ENCODE measurements at regions not wholly inside any gene's neighbourhood (a gene's known extent, or its start where the extent isn't known, plus 50 kb on each side); places are given as distances from the start of the nearest gene placed in this dataset.

DNA sequence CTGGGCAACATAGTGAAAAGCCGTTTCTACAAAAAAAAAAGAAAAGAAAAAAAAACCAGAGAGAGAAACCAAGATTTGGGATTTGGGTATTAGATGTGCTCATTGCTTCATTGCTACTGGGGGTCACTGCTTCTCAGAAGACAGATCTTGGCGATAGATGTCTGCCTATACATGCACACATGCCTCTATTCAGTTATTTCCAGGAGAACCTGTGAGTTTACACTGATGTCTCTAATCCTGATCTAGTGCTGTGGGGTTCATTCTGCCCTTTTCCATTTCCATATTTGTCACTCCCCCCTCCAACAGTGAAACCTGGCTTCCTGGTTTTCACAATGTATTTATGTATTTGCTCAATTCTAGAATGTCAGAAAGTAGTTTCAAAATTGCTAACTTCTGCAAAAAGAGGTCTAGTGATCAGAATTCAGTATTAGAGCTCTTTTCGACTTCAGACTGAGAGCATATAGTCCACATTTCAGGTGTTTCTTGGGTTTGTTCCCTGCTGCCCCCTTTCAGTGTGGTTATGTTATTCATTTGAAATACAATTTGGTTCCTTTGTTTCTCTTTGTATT is 111.0 kb downstream of the SLC25A47 start:
- no peaks in the 10 kb centered on the region for H3K27me3 ChIP-seq (ENCODE audit: low read depth, low read length)
- no peaks in the 10 kb centered on the region for H3K9me3 ChIP-seq (ENCODE audit: control insufficient read depth in 1 of 2, low read length in 2 of 2)
- H3K36me3 ChIP-seq (ENCODE audit: control insufficient read depth in 1 of 2, insufficient read depth in 2 of 2, low read length in 2 of 2): no peaks in the 10 kb centered on the region
- H3K4me3 ChIP-seq (ENCODE audit: low read depth in 1 of 2, low read length in 2 of 2): no peak overlapping the region
- H3K4me1 ChIP-seq (ENCODE audit: control insufficient read depth in 1 of 2, insufficient read depth in 2 of 2, low read length in 2 of 2): peaks cover 0 to 4% of the 10 kb centered on the region in 2 donors
- no peak overlapping the region for H3K27ac ChIP-seq (ENCODE audit: low read length)

DNA sequence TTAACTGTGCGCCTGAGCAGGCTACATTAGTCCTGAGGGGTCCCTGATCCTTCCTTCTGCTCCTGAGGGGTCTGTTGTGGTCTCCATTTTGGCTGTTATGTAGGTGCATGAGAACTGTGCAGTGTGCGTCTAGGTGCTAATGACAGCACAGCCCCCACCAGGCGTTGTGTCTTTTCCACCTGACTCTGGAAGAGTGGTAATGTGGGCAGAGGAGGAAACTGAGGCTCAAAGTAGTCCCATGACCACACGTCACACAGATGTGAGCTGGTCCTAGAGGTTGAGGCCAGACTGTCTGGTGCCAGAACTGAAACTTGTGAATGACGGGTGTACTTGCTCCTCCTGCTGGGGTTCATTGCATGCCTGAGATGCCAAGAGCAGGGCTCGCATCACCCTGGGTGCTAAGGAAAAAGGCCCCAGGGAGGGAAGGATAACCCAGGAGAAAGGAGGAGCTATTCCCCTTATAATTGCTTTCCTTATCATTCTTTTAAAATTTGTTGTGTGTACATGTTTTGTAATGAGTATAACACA is 111.8 kb downstream of the SLC25A47 start:
- Histone ChIP-seq H3K9me3 (ENCODE audit: control insufficient read depth in 1 of 2, low read length in 2 of 2) (no peaks in the 10 kb centered on the region), H3K36me3 (ENCODE audit: control insufficient read depth in 1 of 2, insufficient read depth in 2 of 2, low read length in 2 of 2) (no peaks in the 10 kb centered on the region), H3K4me3 (ENCODE audit: low read depth in 1 of 2, low read length in 2 of 2) (no peak overlapping the region), H3K27me3 (ENCODE audit: low read depth, low read length) (no peaks in the 10 kb centered on the region), H3K4me1 (ENCODE audit: control insufficient read depth in 1 of 2, insufficient read depth in 2 of 2, low read length in 2 of 2) (peaks cover 0 to 4% of the 10 kb centered on the region in 2 donors), H3K27ac (ENCODE audit: low read length) (no peak overlapping the region)

DNA sequence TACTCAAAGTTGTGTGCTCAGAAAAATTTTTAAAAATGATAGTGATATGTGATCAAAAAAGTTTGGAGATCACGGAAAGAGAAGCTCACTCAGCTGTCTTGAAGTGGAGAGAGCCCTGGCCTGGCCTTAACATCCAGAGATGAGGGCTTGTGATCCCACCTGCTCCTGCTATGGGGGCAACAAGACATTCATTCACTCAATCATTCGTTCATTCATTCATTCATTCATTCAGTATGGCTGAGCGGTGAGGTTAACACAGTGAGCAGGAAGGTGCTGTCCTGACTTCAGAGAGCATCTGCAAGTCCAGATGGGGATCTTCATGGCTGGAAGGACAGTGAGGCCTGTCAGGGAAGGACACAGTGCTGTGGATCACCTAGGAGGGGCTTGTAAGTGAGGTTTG is 112.3 kb downstream of the SLC25A47 start:
- no peaks in the 10 kb centered on the region for H3K36me3 ChIP-seq (ENCODE audit: control insufficient read depth in 1 of 2, insufficient read depth in 2 of 2, low read length in 2 of 2)
- no peaks in the 10 kb centered on the region for H3K27me3 ChIP-seq (ENCODE audit: low read depth, low read length)
- no peak overlapping the region for H3K27ac ChIP-seq (ENCODE audit: low read length)
- no peak overlapping the region for H3K4me3 ChIP-seq (ENCODE audit: low read depth in 1 of 2, low read length in 2 of 2)
- H3K4me1 ChIP-seq (ENCODE audit: control insufficient read depth in 1 of 2, insufficient read depth in 2 of 2, low read length in 2 of 2): peaks cover 0 to 7% of the 10 kb centered on the region in 2 donors
- H3K9me3 ChIP-seq (ENCODE audit: control insufficient read depth in 1 of 2, low read length in 2 of 2): no peaks in the 10 kb centered on the region

DNA sequence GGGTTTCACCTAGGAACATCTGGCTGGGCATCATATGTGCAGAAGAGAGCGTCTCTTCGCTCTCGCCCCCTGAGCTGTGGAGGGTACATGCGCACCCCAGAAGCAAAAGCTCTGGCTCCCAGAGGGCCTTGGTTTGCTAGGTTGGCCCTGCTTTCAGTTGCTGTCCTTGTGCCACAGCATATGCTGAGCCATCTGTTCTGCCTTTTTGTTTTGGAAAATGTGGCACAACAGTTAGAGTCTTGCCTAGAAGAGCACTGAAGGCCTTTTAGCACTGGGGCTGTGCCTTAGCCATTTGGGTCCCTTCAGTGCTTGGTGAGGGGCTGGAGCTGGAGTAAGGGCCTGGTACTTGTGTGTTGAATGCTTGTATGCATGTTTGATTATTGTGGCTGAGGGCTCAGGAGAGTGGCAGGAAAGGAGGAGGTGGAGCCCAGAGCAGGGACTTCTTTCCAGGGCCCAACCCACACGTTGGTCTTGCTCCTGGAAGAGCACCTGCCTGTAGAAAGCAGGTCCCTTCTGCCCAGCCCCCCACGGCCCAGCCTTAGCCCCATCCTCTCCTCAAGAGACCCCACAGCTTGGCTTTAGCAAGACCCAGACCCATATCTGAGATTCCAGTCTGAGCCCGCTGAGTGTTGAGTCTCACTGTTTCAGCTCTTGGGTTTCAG is 113.7 kb downstream of the SLC25A47 start:
- H3K36me3 ChIP-seq (ENCODE audit: control insufficient read depth in 1 of 2, insufficient read depth in 2 of 2, low read length in 2 of 2): no peaks in the 10 kb centered on the region
- H3K27ac ChIP-seq (ENCODE audit: low read length): no peak overlapping the region
- no peaks in the 10 kb centered on the region for H3K27me3 ChIP-seq (ENCODE audit: low read depth, low read length)
- H3K4me3 ChIP-seq (ENCODE audit: low read depth in 1 of 2, low read length in 2 of 2): no peak overlapping the region
- H3K9me3 ChIP-seq (ENCODE audit: control insufficient read depth in 1 of 2, low read length in 2 of 2): no peaks in the 10 kb centered on the region
- H3K4me1 ChIP-seq (ENCODE audit: control insufficient read depth in 1 of 2, insufficient read depth in 2 of 2, low read length in 2 of 2): peaks cover 0 to 8% of the 10 kb centered on the region in 2 donors

DNA sequence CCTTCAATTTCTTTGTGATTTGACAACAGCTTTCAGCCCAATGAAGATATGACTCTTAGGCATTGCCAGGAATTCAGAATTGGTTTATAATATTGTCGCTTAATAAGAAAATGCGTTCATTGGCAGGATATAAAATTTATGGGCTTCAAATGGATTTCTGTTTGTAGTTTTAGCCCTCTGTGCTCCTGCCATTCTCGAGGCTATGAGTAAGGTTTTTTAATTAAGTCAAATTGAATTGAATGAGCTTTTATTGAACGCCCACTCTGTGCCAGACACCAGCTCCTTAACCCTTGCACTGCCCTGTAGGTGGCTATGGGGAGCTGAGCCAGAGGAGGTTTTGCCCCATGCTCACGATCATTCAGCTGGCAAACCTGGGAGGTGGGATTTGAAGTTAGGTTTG is 115.1 kb downstream of the SLC25A47 start:
- H3K9me3 ChIP-seq (ENCODE audit: control insufficient read depth in 1 of 2, low read length in 2 of 2): no peaks in the 10 kb centered on the region
- H3K4me3 ChIP-seq (ENCODE audit: low read depth in 1 of 2, low read length in 2 of 2): no peak overlapping the region
- no peak overlapping the region for H3K27ac ChIP-seq (ENCODE audit: low read length)
- no peaks in the 10 kb centered on the region for H3K36me3 ChIP-seq (ENCODE audit: control insufficient read depth in 1 of 2, insufficient read depth in 2 of 2, low read length in 2 of 2)
- no peaks in the 10 kb centered on the region for H3K27me3 ChIP-seq (ENCODE audit: low read depth, low read length)
- peaks cover 0 to 8% of the 10 kb centered on the region in 2 donors for H3K4me1 ChIP-seq (ENCODE audit: control insufficient read depth in 1 of 2, insufficient read depth in 2 of 2, low read length in 2 of 2)

DNA sequence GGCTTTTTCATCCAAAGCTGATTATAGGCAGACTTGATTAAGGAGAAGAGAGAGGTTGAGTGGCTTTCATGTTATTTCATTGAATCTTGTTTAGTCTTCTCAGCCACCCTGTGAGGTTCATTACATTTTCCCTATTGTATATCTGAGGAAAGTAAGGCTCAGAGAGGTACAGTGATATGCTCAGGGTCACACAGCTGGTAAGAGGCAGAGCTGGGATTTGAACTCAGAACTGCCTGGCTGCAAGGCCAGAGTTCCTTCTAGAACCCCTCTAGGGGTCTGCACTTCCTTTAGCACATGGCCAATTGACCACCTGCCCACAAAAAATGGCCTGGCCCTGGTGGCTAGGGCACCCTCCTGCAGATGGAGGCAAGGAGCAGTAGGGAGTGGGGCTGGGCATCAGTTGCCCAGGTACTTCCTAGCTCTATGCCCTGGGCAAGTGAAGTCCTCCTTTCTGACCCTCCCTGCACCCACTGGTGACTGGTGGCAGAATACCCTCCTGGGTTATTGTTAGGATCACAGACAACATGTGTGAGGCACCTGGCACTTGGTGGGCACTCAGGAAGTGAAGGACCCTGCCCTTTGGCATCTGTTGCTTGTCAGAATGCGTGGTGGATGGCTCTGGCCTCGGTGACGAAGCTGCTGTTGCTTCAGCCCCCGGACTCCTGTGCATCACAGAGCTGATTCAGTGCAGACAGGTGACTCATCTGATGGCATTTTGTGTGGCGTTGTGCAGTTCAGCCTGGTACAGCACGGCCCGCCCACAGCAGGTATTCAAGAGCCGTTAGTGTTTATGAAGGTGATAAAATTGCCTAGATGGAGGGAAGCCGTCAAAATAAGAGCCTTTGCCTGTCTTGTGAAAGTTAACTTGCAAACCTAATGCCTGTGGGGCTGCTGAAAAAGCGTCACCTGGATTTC is 115.8 kb downstream of the SLC25A47 start:
- Histone ChIP-seq H3K27me3 (ENCODE audit: low read depth, low read length) (no peaks in the 10 kb centered on the region), H3K36me3 (ENCODE audit: control insufficient read depth in 1 of 2, insufficient read depth in 2 of 2, low read length in 2 of 2) (no peaks in the 10 kb centered on the region), H3K4me3 (ENCODE audit: low read depth in 1 of 2, low read length in 2 of 2) (no peak overlapping the region), H3K27ac (ENCODE audit: low read length) (no peak overlapping the region), H3K4me1 (ENCODE audit: control insufficient read depth in 1 of 2, insufficient read depth in 2 of 2, low read length in 2 of 2) (peaks cover 0 to 8% of the 10 kb centered on the region in 2 donors), H3K9me3 (ENCODE audit: control insufficient read depth in 1 of 2, low read length in 2 of 2) (no peaks in the 10 kb centered on the region)

DNA sequence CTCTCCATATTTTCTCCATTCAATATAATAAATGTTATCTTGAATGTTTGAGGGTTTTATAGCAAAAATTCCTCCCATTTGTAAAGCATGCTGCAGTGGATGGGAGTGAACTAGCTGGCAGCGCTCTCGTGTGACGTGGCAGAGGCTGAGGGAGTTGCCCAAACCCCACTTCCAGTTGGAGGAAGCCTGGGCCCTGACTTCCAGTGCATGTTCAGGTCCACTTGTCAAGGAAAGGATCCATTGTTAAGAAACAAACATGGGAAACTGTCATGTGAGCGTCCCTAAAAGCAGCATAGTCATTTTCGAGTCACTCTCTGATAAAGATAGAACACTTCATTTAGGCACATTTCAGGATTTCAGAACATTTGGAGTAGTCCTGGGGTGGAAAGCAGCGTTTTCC is 116.6 kb downstream of the SLC25A47 start:
- H3K9me3 ChIP-seq (ENCODE audit: control insufficient read depth in 1 of 2, low read length in 2 of 2): no peaks in the 10 kb centered on the region
- no peaks in the 10 kb centered on the region for H3K27me3 ChIP-seq (ENCODE audit: low read depth, low read length)
- no peaks in the 10 kb centered on the region for H3K36me3 ChIP-seq (ENCODE audit: control insufficient read depth in 1 of 2, insufficient read depth in 2 of 2, low read length in 2 of 2)
- H3K27ac ChIP-seq (ENCODE audit: low read length): no peak overlapping the region
- H3K4me3 ChIP-seq (ENCODE audit: low read depth in 1 of 2, low read length in 2 of 2): no peak overlapping the region
- peaks cover 0 to 8% of the 10 kb centered on the region in 2 donors for H3K4me1 ChIP-seq (ENCODE audit: control insufficient read depth in 1 of 2, insufficient read depth in 2 of 2, low read length in 2 of 2)

DNA sequence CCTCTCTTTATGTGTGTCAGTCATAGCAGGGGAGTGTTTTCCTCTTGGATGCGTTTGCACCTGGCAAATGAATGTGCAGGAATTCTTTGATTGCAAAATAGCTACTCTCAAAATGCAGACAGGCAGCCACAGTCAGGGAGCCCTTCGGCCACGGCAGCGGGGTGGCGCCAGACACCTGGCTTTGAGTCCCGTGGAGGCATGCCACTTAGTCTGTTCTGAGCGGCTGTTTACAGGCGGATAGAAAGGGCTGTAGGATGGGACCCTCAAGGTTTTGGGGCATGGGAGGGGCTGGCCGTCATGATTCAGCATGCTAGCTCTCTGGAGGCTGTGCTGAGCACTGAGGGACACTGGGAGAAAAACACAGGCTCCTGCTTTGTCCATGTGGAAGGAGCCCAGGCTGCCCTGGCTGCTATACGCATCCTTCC is 117.1 kb downstream of the SLC25A47 start:
- Histone ChIP-seq H3K4me3 (ENCODE audit: low read depth in 1 of 2, low read length in 2 of 2) (no peak overlapping the region), H3K9me3 (ENCODE audit: control insufficient read depth in 1 of 2, low read length in 2 of 2) (no peaks in the 10 kb centered on the region), H3K27me3 (ENCODE audit: low read depth, low read length) (no peaks in the 10 kb centered on the region), H3K27ac (ENCODE audit: low read length) (no peak overlapping the region), H3K4me1 (ENCODE audit: control insufficient read depth in 1 of 2, insufficient read depth in 2 of 2, low read length in 2 of 2) (peaks cover 0 to 8% of the 10 kb centered on the region in 2 donors), H3K36me3 (ENCODE audit: control insufficient read depth in 1 of 2, insufficient read depth in 2 of 2, low read length in 2 of 2) (no peaks in the 10 kb centered on the region)

DNA sequence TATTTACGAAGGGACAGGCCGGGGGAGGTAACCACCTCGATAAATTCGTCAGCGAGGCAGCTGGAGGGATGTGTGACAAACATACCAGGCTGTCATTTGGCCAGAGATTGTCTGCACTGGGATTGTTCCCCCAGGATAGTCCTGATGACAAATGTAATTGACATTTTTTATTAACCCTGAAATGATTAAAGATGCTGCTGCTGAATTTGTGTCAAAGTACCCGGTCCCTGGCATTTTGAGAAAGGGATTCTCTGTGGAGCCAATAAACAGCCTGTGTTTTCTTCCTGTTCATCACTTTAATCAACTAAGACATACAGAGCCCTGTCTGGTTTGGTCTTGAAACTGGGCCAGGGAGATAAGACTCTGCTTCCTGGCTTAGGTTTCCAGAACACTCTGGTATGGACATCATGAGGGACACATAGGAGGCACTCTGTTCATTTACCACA is 117.6 kb downstream of the SLC25A47 start:
- peaks cover 0 to 8% of the 10 kb centered on the region in 2 donors for H3K4me1 ChIP-seq (ENCODE audit: control insufficient read depth in 1 of 2, insufficient read depth in 2 of 2, low read length in 2 of 2)
- H3K9me3 ChIP-seq (ENCODE audit: control insufficient read depth in 1 of 2, low read length in 2 of 2): no peaks in the 10 kb centered on the region
- H3K27me3 ChIP-seq (ENCODE audit: low read depth, low read length): no peaks in the 10 kb centered on the region
- no peaks in the 10 kb centered on the region for H3K36me3 ChIP-seq (ENCODE audit: control insufficient read depth in 1 of 2, insufficient read depth in 2 of 2, low read length in 2 of 2)
- no peak overlapping the region for H3K27ac ChIP-seq (ENCODE audit: low read length)
- H3K4me3 ChIP-seq (ENCODE audit: low read depth in 1 of 2, low read length in 2 of 2): no peak overlapping the region

DNA sequence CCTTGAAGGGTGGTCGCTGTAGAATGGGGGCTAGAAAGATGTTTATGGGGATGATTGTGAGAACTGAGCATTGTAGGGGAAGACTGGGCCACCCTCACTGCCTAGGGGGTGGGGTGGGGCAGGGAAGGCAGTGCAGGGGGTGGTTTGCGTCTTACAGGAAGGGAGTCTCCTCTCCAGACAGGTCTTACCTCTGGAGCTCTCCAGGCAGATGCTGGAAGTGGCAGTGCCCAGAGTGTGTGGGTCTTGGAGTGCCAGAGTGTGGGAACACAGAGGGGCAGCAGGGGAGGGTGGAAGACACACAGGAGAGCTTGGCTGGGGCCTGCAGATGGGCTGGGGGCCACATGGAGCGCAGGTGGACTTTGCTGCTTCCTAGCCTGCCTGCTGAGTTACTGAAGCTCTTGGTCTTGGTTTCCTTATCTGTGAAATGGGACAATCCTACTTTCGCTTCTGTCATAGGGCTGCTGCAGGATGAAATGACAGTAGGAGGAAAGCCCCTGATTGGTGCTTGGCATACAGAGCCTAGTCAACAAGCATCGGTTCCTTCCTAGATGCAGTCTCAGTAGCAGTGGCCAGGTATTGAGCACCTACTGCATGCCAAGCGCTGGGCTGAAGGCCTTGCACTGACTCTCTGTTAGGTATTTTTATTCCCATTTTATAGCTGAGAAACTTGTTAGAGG is 118.3 kb downstream of the SLC25A47 start:
- no peaks in the 10 kb centered on the region for H3K27me3 ChIP-seq (ENCODE audit: low read depth, low read length)
- peaks cover 0 to 8% of the 10 kb centered on the region in 2 donors for H3K4me1 ChIP-seq (ENCODE audit: control insufficient read depth in 1 of 2, insufficient read depth in 2 of 2, low read length in 2 of 2)
- H3K4me3 ChIP-seq (ENCODE audit: low read depth in 1 of 2, low read length in 2 of 2): no peak overlapping the region
- no peak overlapping the region for H3K27ac ChIP-seq (ENCODE audit: low read length)
- H3K36me3 ChIP-seq (ENCODE audit: control insufficient read depth in 1 of 2, insufficient read depth in 2 of 2, low read length in 2 of 2): no peaks in the 10 kb centered on the region
- no peaks in the 10 kb centered on the region for H3K9me3 ChIP-seq (ENCODE audit: control insufficient read depth in 1 of 2, low read length in 2 of 2)

DNA sequence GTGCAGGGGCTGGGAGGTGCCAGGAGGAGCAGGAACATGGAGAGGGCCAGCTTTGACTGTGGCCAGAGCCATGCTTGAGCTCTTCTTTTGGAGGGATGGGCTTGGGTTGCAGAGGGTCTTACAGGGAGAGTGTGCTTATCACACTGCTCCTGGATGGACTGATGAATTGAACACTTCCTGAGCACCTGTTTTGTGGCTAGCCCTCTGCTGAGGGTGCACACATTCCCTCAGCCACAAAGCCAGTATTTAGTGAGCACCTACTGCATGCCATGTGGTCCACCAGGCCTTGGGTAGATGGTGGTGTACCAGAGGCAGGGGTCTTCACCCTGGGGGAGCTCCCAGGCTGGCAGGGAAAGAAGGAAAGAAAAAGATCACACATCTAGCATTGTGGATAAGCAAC is 118.9 kb downstream of the SLC25A47 start:
- Histone ChIP-seq H3K9me3 (ENCODE audit: control insufficient read depth in 1 of 2, low read length in 2 of 2) (no peaks in the 10 kb centered on the region), H3K4me1 (ENCODE audit: control insufficient read depth in 1 of 2, insufficient read depth in 2 of 2, low read length in 2 of 2) (peaks cover 0 to 4% of the 10 kb centered on the region in 2 donors), H3K36me3 (ENCODE audit: control insufficient read depth in 1 of 2, insufficient read depth in 2 of 2, low read length in 2 of 2) (no peaks in the 10 kb centered on the region), H3K27me3 (ENCODE audit: low read depth, low read length) (no peaks in the 10 kb centered on the region), H3K27ac (ENCODE audit: low read length) (no peak overlapping the region), H3K4me3 (ENCODE audit: low read depth in 1 of 2, low read length in 2 of 2) (no peak overlapping the region)

All from muscle layer of duodenum (tissue), 2 donors.